ENCODE measurements at regions not wholly inside any gene's neighbourhood (a gene's known extent, or its start where the extent isn't known, plus 50 kb on each side); places are given as distances from the start of the nearest gene placed in this dataset.

GRCh38 chr2:167900435-167901114 lies 346.8 kb downstream of the STK39 start:
- no peak for TF ChIP-seq CTCF (IDR thresholded peaks at IDR 0.05)
- no peak for TF ChIP-seq POLR2A (IDR thresholded peaks at IDR 0.05)

Data from transverse colon (tissue), 3 donors.